ENCODE measurements at regions not wholly inside any gene's neighbourhood (a gene's known extent, or its start where the extent isn't known, plus 50 kb on each side); places are given as distances from the start of the nearest gene placed in this dataset.

GRCh38 chr1:80413969-80414368 is 1386.8 kb upstream of the ADGRL2 start:
- H2AFZ ChIP-seq (ENCODE audit: low read length) = no peak overlapping the region
- no peak for DNase-seq

GRCh38 chr1:80410233-80410632 is 1390.5 kb upstream of the ADGRL2 start:
- Histone ChIP-seq H4K20me1 (ENCODE audit: insufficient read depth, low read length) (no peaks in the 10 kb centered on the region), H3K9me2 (replicated peaks; ENCODE audit: insufficient read depth, low read length) (no peaks in the 10 kb centered on the region), H3K9ac (ENCODE audit: low read length) (no peak overlapping the region), H3K4me1 (ENCODE audit: low read length) (no peaks in the 10 kb centered on the region), H2AFZ (ENCODE audit: low read length) (no peak overlapping the region), H3F3A (ENCODE audit: insufficient read depth, low read length) (no peaks in the 10 kb centered on the region), H3K36me3 (replicated peaks; ENCODE audit: insufficient read depth, low read length) (no peaks in the 10 kb centered on the region), H3K79me2 (ENCODE audit: low read length) (no peaks in the 10 kb centered on the region), H3K4me2 (ENCODE audit: low read depth, low read length) (no peak overlapping the region), H3K9me3 (replicated peaks; ENCODE audit: insufficient read depth, low read length) (no peaks in the 10 kb centered on the region), H3K4me3 (ENCODE audit: low read length) (no peak overlapping the region), H3K27me3 (replicated peaks; ENCODE audit: insufficient read depth, low read length) (no peaks in the 10 kb centered on the region), H3K27ac (ENCODE audit: low read length) (no peak overlapping the region)
- no peak for DNase-seq
- TF ChIP-seq, protein P1, sequence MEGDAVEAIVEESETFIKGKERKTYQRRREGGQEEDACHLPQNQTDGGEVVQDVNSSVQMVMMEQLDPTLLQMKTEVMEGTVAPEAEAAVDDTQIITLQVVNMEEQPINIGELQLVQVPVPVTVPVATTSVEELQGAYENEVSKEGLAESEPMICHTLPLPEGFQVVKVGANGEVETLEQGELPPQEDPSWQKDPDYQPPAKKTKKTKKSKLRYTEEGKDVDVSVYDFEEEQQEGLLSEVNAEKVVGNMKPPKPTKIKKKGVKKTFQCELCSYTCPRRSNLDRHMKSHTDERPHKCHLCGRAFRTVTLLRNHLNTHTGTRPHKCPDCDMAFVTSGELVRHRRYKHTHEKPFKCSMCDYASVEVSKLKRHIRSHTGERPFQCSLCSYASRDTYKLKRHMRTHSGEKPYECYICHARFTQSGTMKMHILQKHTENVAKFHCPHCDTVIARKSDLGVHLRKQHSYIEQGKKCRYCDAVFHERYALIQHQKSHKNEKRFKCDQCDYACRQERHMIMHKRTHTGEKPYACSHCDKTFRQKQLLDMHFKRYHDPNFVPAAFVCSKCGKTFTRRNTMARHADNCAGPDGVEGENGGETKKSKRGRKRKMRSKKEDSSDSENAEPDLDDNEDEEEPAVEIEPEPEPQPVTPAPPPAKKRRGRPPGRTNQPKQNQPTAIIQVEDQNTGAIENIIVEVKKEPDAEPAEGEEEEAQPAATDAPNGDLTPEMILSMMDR (IDR thresholded peaks at IDR 0.05; ENCODE audit: low read length) = no peak
- TF ChIP-seq EZH2 (optimal IDR thresholded peaks at IDR 0.05; ENCODE audit: low read depth, low read length) = no peak
- TF ChIP-seq EZH2phosphoT487 (IDR thresholded peaks at IDR 0.05; ENCODE audit: low read length) = no peak

More at GRCh38 chr1:80413969-80414368, 1386.8 kb upstream of the ADGRL2 start:
- Histone ChIP-seq H3K4me2 (ENCODE audit: low read depth, low read length) (no peak overlapping the region), H3K36me3 (replicated peaks; ENCODE audit: insufficient read depth, low read length) (no peaks in the 10 kb centered on the region), H3K79me2 (ENCODE audit: low read length) (no peaks in the 10 kb centered on the region), H3K27ac (ENCODE audit: low read length) (no peak overlapping the region), H4K20me1 (ENCODE audit: insufficient read depth, low read length) (no peaks in the 10 kb centered on the region), H3K9me2 (replicated peaks; ENCODE audit: insufficient read depth, low read length) (no peaks in the 10 kb centered on the region), H3F3A (ENCODE audit: insufficient read depth, low read length) (no peaks in the 10 kb centered on the region), H3K9ac (ENCODE audit: low read length) (no peak overlapping the region), H3K4me1 (ENCODE audit: low read length) (no peaks in the 10 kb centered on the region), H3K9me3 (replicated peaks; ENCODE audit: insufficient read depth, low read length) (no peaks in the 10 kb centered on the region), H3K4me3 (ENCODE audit: low read length) (no peak overlapping the region), H3K27me3 (replicated peaks; ENCODE audit: insufficient read depth, low read length) (no peaks in the 10 kb centered on the region)
- TF ChIP-seq EZH2phosphoT487 (IDR thresholded peaks at IDR 0.05; ENCODE audit: low read length) (no peak), EZH2 (optimal IDR thresholded peaks at IDR 0.05; ENCODE audit: low read depth, low read length) (no peak)
- TF ChIP-seq, protein P1 (IDR thresholded peaks at IDR 0.05; ENCODE audit: low read length) = no peak

- Histone ChIP-seq H3K27ac (ENCODE audit: low read length) (no peak overlapping the region), H3K9ac (ENCODE audit: low read length) (no peak overlapping the region), H3K79me2 (ENCODE audit: low read length) (no peaks in the 10 kb centered on the region), H3F3A (ENCODE audit: insufficient read depth, low read length) (no peaks in the 10 kb centered on the region), H2AFZ (ENCODE audit: low read length) (no peak overlapping the region), H4K20me1 (ENCODE audit: insufficient read depth, low read length) (no peaks in the 10 kb centered on the region), H3K27me3 (replicated peaks; ENCODE audit: insufficient read depth, low read length) (no peaks in the 10 kb centered on the region), H3K9me2 (replicated peaks; ENCODE audit: insufficient read depth, low read length) (no peaks in the 10 kb centered on the region), H3K9me3 (replicated peaks; ENCODE audit: insufficient read depth, low read length) (no peaks in the 10 kb centered on the region), H3K4me3 (ENCODE audit: low read length) (no peak overlapping the region), H3K4me2 (ENCODE audit: low read depth, low read length) (no peak overlapping the region), H3K4me1 (ENCODE audit: low read length) (no peaks in the 10 kb centered on the region), H3K36me3 (replicated peaks; ENCODE audit: insufficient read depth, low read length) (no peaks in the 10 kb centered on the region)
- no peak for DNase-seq
- TF ChIP-seq EZH2 (optimal IDR thresholded peaks at IDR 0.05; ENCODE audit: low read depth, low read length) (no peak), EZH2phosphoT487 (IDR thresholded peaks at IDR 0.05; ENCODE audit: low read length) (no peak)
- TF ChIP-seq, protein P1 (IDR thresholded peaks at IDR 0.05; ENCODE audit: low read length) = no peak
Measured at GRCh38 chr1:80403471-80403893, 1397.0 kb upstream of the ADGRL4 start.

Data from MM.1S (cell line).